ENCODE measurements at regions not wholly inside any gene's neighbourhood (a gene's known extent, or its start where the extent isn't known, plus 50 kb on each side); places are given as distances from the start of the nearest gene placed in this dataset.
"Not testable (repeated sequence)": the region's sequence is repeated elsewhere in the genome, so short reads cannot be mapped to it uniquely, and the experiment has no call there.

DNA sequence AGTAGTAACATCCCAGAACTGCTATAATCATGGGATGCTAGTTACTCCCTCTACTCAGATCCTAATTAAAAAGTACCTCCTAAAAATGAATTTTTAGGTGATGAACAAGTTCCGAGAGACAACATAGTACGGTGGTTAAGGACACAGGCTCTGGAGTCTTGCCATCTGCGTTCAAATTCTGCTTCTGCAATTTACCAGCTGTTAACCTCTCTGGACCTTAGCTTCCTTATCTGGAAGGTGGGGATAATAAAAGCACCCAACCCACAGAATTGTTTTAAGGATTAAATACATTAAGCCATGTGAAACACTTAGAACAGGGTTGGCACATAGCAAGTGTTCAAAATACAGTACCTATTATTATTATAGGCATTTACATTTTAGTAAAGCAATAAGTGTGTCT, 77.5 kb upstream of the XPA start:
- H3K36me3 ChIP-seq (ENCODE audit: insufficient read depth, low read length) = no peaks in the 10 kb centered on the region
- H3K79me2 ChIP-seq (ENCODE audit: insufficient read depth, low read length) = no peaks in the 10 kb centered on the region
- H3K9me3 ChIP-seq (ENCODE audit: low read length) = no peaks in the 10 kb centered on the region
- H3F3A ChIP-seq (ENCODE audit: insufficient read depth, low read length) = no peaks in the 10 kb centered on the region
- H2AFZ ChIP-seq (ENCODE audit: low read length) = no peak overlapping the region
- no peaks in the 10 kb centered on the region for H4K20me1 ChIP-seq (ENCODE audit: insufficient read depth, low read length)
- no peaks in the 10 kb centered on the region for H3K4me1 ChIP-seq (ENCODE audit: insufficient read depth, low read length, severe bottlenecking)
- TF ChIP-seq EZH2 (IDR thresholded peaks at IDR 0.05; ENCODE audit: borderline replicate concordance, low read length) (no peak), CTCF (IDR thresholded peaks at IDR 0.05; ENCODE audit: low read length) (no peak)
- H3K27me3 ChIP-seq (ENCODE audit: insufficient read depth, low read length) = no peaks in the 10 kb centered on the region; the same call in 1 of the 2 replicates
- no peak overlapping the region for H3K27ac ChIP-seq (ENCODE audit: low read depth, low read length, poor library complexity, severe bottlenecking)
- no peak overlapping the region for H3K9ac ChIP-seq (ENCODE audit: low read length)
- no peaks in the 10 kb centered on the region for H3K9me2 ChIP-seq (ENCODE audit: low read depth, low read length)
- H3K4me2 ChIP-seq (ENCODE audit: low read length) = no peak overlapping the region
- no peak overlapping the region for H3K4me3 ChIP-seq (ENCODE audit: low read depth, low read length, poor library complexity, severe bottlenecking)

- not testable (repeated sequence) for H3K9ac ChIP-seq (ENCODE audit: low read length); H3F3A ChIP-seq (ENCODE audit: insufficient read depth, low read length); H3K36me3 ChIP-seq (ENCODE audit: insufficient read depth, low read length); H3K4me1 ChIP-seq (ENCODE audit: insufficient read depth, low read length, severe bottlenecking); H2AFZ ChIP-seq (ENCODE audit: low read length); H3K9me3 ChIP-seq (ENCODE audit: low read length); H3K79me2 ChIP-seq (ENCODE audit: insufficient read depth, low read length); H3K4me2 ChIP-seq (ENCODE audit: low read length); H3K9me2 ChIP-seq (ENCODE audit: low read depth, low read length); H3K27me3 ChIP-seq (ENCODE audit: insufficient read depth, low read length); H3K27ac ChIP-seq (ENCODE audit: low read depth, low read length, poor library complexity, severe bottlenecking); H4K20me1 ChIP-seq (ENCODE audit: insufficient read depth, low read length); H3K4me3 ChIP-seq (ENCODE audit: low read depth, low read length, poor library complexity, severe bottlenecking)
Observed at GRCh38 chr9:97778740-97779139, 74.3 kb upstream of the FOXE1 start.

DNA sequence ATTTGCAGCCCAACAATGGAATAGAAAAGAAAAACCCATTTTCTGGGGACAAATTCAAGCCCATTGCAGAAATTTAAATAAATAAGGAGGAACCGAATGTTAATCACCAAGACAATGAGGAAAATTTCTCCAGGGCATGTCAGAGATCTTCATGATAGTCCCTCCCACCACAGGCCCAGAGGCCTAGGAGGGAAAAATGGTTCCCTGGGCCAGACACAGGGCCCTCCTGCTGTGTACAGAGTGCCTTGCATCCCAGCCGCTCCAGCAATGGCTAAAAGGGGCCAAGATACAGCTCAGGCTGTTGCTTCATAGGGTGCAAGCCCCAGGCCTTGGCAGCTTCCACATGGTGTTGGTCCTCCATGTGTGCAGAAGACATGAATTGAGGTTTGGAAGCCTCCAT, 73.4 kb upstream of the FOXE1 start:
- H3F3A ChIP-seq (ENCODE audit: insufficient read depth, low read length) = no peaks in the 10 kb centered on the region
- H3K79me2 ChIP-seq (ENCODE audit: insufficient read depth, low read length) = no peaks in the 10 kb centered on the region
- H3K36me3 ChIP-seq (ENCODE audit: insufficient read depth, low read length) = no peaks in the 10 kb centered on the region
- H2AFZ ChIP-seq (ENCODE audit: low read length) = no peak overlapping the region
- H3K9me2 ChIP-seq (ENCODE audit: low read depth, low read length) = no peaks in the 10 kb centered on the region
- no peaks in the 10 kb centered on the region for H3K4me1 ChIP-seq (ENCODE audit: insufficient read depth, low read length, severe bottlenecking)
- no peaks in the 10 kb centered on the region for H3K9me3 ChIP-seq (ENCODE audit: low read length)
- no peaks in the 10 kb centered on the region for H4K20me1 ChIP-seq (ENCODE audit: insufficient read depth, low read length)
- no peak overlapping the region for H3K9ac ChIP-seq (ENCODE audit: low read length)
- no peaks in the 10 kb centered on the region for H3K27me3 ChIP-seq (ENCODE audit: insufficient read depth, low read length)
- H3K4me2 ChIP-seq (ENCODE audit: low read length) = no peak overlapping the region
- no peak overlapping the region for H3K4me3 ChIP-seq (ENCODE audit: low read depth, low read length, poor library complexity, severe bottlenecking)
- TF ChIP-seq EZH2 (IDR thresholded peaks at IDR 0.05; ENCODE audit: borderline replicate concordance, low read length) (no peak), CTCF (IDR thresholded peaks at IDR 0.05; ENCODE audit: low read length) (no peak)
- no peak overlapping the region for H3K27ac ChIP-seq (ENCODE audit: low read depth, low read length, poor library complexity, severe bottlenecking)

GRCh38 chr9:97781902-97782301, 71.1 kb upstream of the FOXE1 start:
- Histone ChIP-seq H3K27ac (ENCODE audit: low read depth, low read length, poor library complexity, severe bottlenecking) (no peak overlapping the region), H4K20me1 (ENCODE audit: insufficient read depth, low read length) (no peaks in the 10 kb centered on the region), H3F3A (ENCODE audit: insufficient read depth, low read length) (no peaks in the 10 kb centered on the region), H2AFZ (ENCODE audit: low read length) (no peak overlapping the region), H3K27me3 (ENCODE audit: insufficient read depth, low read length) (no peaks in the 10 kb centered on the region), H3K4me3 (ENCODE audit: low read depth, low read length, poor library complexity, severe bottlenecking) (no peak overlapping the region), H3K4me1 (ENCODE audit: insufficient read depth, low read length, severe bottlenecking) (no peaks in the 10 kb centered on the region), H3K36me3 (ENCODE audit: insufficient read depth, low read length) (no peaks in the 10 kb centered on the region), H3K9me2 (ENCODE audit: low read depth, low read length) (no peaks in the 10 kb centered on the region), H3K79me2 (ENCODE audit: insufficient read depth, low read length) (no peaks in the 10 kb centered on the region), H3K9ac (ENCODE audit: low read length) (no peak overlapping the region), H3K9me3 (ENCODE audit: low read length) (no peaks in the 10 kb centered on the region), H3K4me2 (ENCODE audit: low read length) (no peak overlapping the region)
- TF ChIP-seq CTCF (IDR thresholded peaks at IDR 0.05; ENCODE audit: low read length) (no peak), EZH2 (IDR thresholded peaks at IDR 0.05; ENCODE audit: borderline replicate concordance, low read length) (no peak)
